DOHH2 (cell line): ENCODE measurements at regions not wholly inside any gene's neighbourhood (a gene's known extent, or its start where the extent isn't known, plus 50 kb on each side); places are given as distances from the start of the nearest gene placed in this dataset.

Experiments used
- CTCF ChIP-seq: fragments of 200-600 bp; sonication (generic); IDR thresholded peaks from one replicate; pipeline ENCODE4 v1.5.1; 2014; ENCODE audit warnings: antibody characterized with exemption, mild to moderate bottlenecking, low read depth, low read length; ENCODE audit not compliant: poor library complexity, severe bottlenecking
- EZH2phosphoT487 ChIP-seq: fragments of 200-600 bp; sonication (generic); IDR thresholded peaks from 2 replicates; pipeline ENCODE4 v1.6.1; 2017; ENCODE audit warnings: borderline replicate concordance, mild to moderate bottlenecking, antibody characterized with exemption, low read length, moderate library complexity, mixed read lengths

GRCh38 chr15:62896380-62896866, 146.1 kb upstream of the TPM1 start:
- no peak for TF ChIP-seq CTCF
- no peak for TF ChIP-seq EZH2phosphoT487
